ENCODE measurements at regions not wholly inside any gene's neighbourhood (a gene's known extent, or its start where the extent isn't known, plus 50 kb on each side); places are given as distances from the start of the nearest gene placed in this dataset.

DNA sequence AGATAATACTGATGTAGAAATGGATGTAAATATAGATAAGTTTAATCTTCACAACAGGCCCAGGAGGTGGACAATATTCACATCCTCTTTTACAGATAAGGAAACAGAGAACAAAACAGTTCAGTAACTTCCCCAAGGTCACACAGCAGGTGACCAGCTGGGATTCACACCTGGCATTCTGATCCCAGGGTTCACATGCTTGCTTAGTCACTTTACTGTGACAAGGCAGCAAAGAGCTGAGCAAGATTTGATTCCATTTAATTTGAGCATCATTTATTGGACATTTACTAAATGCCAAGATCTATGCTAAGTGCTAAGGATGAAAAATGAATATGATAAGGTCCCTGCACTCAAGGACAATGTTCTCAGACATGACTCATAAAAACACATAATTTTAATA is 94.1 kb upstream of the STARD13 start:
- TF ChIP-seq CTCF (IDR thresholded peaks at IDR 0.05) (no peak), POLR2AphosphoS5 (IDR thresholded peaks at IDR 0.05; ENCODE audit: low read depth, low read length) (no peak), TCF7L2 (IDR thresholded peaks at IDR 0.05; ENCODE audit: low read depth, low read length) (no peak), SIN3A (IDR thresholded peaks at IDR 0.05; ENCODE audit: borderline replicate concordance, insufficient read depth, low read depth, low read length) (no peak)
- TF ChIP-seq, protein P1, sequence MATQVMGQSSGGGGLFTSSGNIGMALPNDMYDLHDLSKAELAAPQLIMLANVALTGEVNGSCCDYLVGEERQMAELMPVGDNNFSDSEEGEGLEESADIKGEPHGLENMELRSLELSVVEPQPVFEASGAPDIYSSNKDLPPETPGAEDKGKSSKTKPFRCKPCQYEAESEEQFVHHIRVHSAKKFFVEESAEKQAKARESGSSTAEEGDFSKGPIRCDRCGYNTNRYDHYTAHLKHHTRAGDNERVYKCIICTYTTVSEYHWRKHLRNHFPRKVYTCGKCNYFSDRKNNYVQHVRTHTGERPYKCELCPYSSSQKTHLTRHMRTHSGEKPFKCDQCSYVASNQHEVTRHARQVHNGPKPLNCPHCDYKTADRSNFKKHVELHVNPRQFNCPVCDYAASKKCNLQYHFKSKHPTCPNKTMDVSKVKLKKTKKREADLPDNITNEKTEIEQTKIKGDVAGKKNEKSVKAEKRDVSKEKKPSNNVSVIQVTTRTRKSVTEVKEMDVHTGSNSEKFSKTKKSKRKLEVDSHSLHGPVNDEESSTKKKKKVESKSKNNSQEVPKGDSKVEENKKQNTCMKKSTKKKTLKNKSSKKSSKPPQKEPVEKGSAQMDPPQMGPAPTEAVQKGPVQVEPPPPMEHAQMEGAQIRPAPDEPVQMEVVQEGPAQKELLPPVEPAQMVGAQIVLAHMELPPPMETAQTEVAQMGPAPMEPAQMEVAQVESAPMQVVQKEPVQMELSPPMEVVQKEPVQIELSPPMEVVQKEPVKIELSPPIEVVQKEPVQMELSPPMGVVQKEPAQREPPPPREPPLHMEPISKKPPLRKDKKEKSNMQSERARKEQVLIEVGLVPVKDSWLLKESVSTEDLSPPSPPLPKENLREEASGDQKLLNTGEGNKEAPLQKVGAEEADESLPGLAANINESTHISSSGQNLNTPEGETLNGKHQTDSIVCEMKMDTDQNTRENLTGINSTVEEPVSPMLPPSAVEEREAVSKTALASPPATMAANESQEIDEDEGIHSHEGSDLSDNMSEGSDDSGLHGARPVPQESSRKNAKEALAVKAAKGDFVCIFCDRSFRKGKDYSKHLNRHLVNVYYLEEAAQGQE (IDR thresholded peaks at IDR 0.05; ENCODE audit: insufficient read depth in 1 of 2, low read depth in 2 of 2, low read length in 1 of 2) = no peak

All from Panc1 (cell line).